HEK293 (cell line): ENCODE measurements at regions not wholly inside any gene's neighbourhood (a gene's known extent, or its start where the extent isn't known, plus 50 kb on each side); places are given as distances from the start of the nearest gene placed in this dataset.

Experiments used
- CTCF ChIA-PET: fragments of 350-600 bp; formaldehyde crosslinking; extraction: SDS; loops from one replicate; lab custom pipeline; 2021; ENCODE audit warnings: antibody characterized with exemption; lab: Yijun Ruan, JAX
- POLR2A ChIA-PET: fragments of 300-600 bp; formaldehyde crosslinking; extraction: SDS; loops from one replicate; lab custom pipeline; 2020; ENCODE audit warnings: antibody characterized with exemption, inconsistent platforms; lab: Yijun Ruan, JAX
- H3K27ac ChIP-seq: fragments of 200-500 bp; sonication (Bioruptor generic); 2 replicates; pipeline ENCODE4 v1.5.1; 2014; ENCODE audit warnings: low read depth, low read length, control low read depth, inconsistent platforms; ENCODE audit errors: extremely low read depth
- H3K36me3 ChIP-seq, 2 experiments: fragments of 200-500 bp in 1 of 2; sonication (Bioruptor generic) in 1 of 2; 1 replicate in 1 of 2; 2 replicates in 1 of 2; pipeline ENCODE4 v1.5.1; 2014 to 2017; ENCODE audit warnings: inconsistent platforms in 2 of 2, low read length in 2 of 2; ENCODE audit not compliant: control insufficient read depth in 2 of 2, insufficient read depth in 1 of 2
- H3K4me1 ChIP-seq: fragments of 200-500 bp; sonication (Bioruptor generic); 2 replicates; pipeline ENCODE4 v1.5.1; 2014; ENCODE audit warnings: mild to moderate bottlenecking, low read length, inconsistent platforms; ENCODE audit not compliant: control insufficient read depth, insufficient read depth
- H3K4me3 ChIP-seq: 2 replicates; pipeline ENCODE4 v1.5.1; 2011; ENCODE audit warnings: low read depth, mild to moderate bottlenecking, control low read depth, low read length, moderate library complexity
- H3K9me3 ChIP-seq: fragments of 200-500 bp; sonication (Bioruptor generic); 2 replicates; pipeline ENCODE4 v1.5.1; 2014; ENCODE audit warnings: low read depth, low read length, inconsistent platforms; ENCODE audit not compliant: control insufficient read depth, insufficient read depth
- BCL11B ChIP-seq: fragments of 450-650 bp; formaldehyde crosslinking; IDR thresholded peaks from 2 replicates; pipeline ENCODE4 v1.5.1; 2016; ENCODE audit warnings: low read depth, missing biosample characterization, missing genetic modification characterization
- KLF17 ChIP-seq: fragments of 450-650 bp; formaldehyde crosslinking; IDR thresholded peaks from 2 replicates; pipeline ENCODE4 v1.5.1; 2016; ENCODE audit warnings: missing biosample characterization, missing genetic modification characterization
- MYNN ChIP-seq: fragments of 450-650 bp; formaldehyde crosslinking; IDR thresholded peaks from 2 replicates; pipeline ENCODE4 v1.5.1; 2016; ENCODE audit warnings: missing biosample characterization, missing genetic modification characterization, borderline replicate concordance
- MZF1 ChIP-seq: fragments of 450-650 bp; formaldehyde crosslinking; IDR thresholded peaks from 2 replicates; pipeline ENCODE4 v1.5.1; 2017; ENCODE audit warnings: missing biosample characterization, missing genetic modification characterization, borderline replicate concordance
- REPIN1 ChIP-seq: fragments of 450-650 bp; formaldehyde crosslinking; IDR thresholded peaks from 2 replicates; pipeline ENCODE4 v1.5.1; 2017; ENCODE audit warnings: missing biosample characterization, missing genetic modification characterization, low read depth
- ZBTB10 ChIP-seq: fragments of 450-650 bp; formaldehyde crosslinking; IDR thresholded peaks from 2 replicates; pipeline ENCODE4 v1.5.1; 2016; ENCODE audit warnings: missing biosample characterization, missing genetic modification characterization
- ZBTB17 ChIP-seq: fragments of 450-650 bp; formaldehyde crosslinking; IDR thresholded peaks from 2 replicates; pipeline ENCODE4 v1.5.1; 2016; ENCODE audit warnings: missing biosample characterization, missing genetic modification characterization
- ZFP3 ChIP-seq: fragments of 450-650 bp; formaldehyde crosslinking; IDR thresholded peaks from 2 replicates; pipeline ENCODE4 v1.5.1; 2016; ENCODE audit warnings: low read depth, missing biosample characterization, missing genetic modification characterization
- ZNF114 ChIP-seq: fragments of 450-650 bp; formaldehyde crosslinking; IDR thresholded peaks from 2 replicates; pipeline ENCODE4 v1.5.0; 2017; ENCODE audit warnings: missing biosample characterization, missing genetic modification characterization
- ZNF146 ChIP-seq: fragments of 450-650 bp; formaldehyde crosslinking; IDR thresholded peaks from 2 replicates; pipeline ENCODE4 v1.5.1; 2016; ENCODE audit warnings: missing biosample characterization, missing genetic modification characterization
- ZNF148 ChIP-seq: fragments of 450-650 bp; formaldehyde crosslinking; IDR thresholded peaks from 2 replicates; pipeline ENCODE4 v1.5.0; 2017; ENCODE audit warnings: missing biosample characterization, missing genetic modification characterization, borderline replicate concordance
- ZNF18 ChIP-seq: fragments of 450-650 bp; formaldehyde crosslinking; IDR thresholded peaks from 2 replicates; pipeline ENCODE4 v1.5.1; 2016; ENCODE audit warnings: missing biosample characterization, missing genetic modification characterization
- ZNF202 ChIP-seq: fragments of 450-650 bp; formaldehyde crosslinking; IDR thresholded peaks from 2 replicates; pipeline ENCODE4 v1.5.1; 2016; ENCODE audit warnings: missing biosample characterization, missing genetic modification characterization, borderline replicate concordance
- ZNF214 ChIP-seq: fragments of 450-650 bp; formaldehyde crosslinking; IDR thresholded peaks from 2 replicates; pipeline ENCODE4 v1.5.1; 2017; ENCODE audit warnings: missing biosample characterization, mild to moderate bottlenecking, missing genetic modification characterization, borderline replicate concordance
- ZNF341 ChIP-seq: fragments of 450-650 bp; formaldehyde crosslinking; IDR thresholded peaks from 2 replicates; pipeline ENCODE4; 2016; ENCODE audit warnings: low read depth, missing biosample characterization, missing genetic modification characterization
- ZNF416 ChIP-seq: fragments of 450-650 bp; formaldehyde crosslinking; IDR thresholded peaks from 2 replicates; pipeline ENCODE4 v1.5.1; 2016; ENCODE audit warnings: missing biosample characterization, missing genetic modification characterization
- ZNF510 ChIP-seq: fragments of 450-650 bp; formaldehyde crosslinking; IDR thresholded peaks from 2 replicates; pipeline ENCODE4 v1.5.1; 2018; ENCODE audit warnings: mild to moderate bottlenecking, missing genetic modification characterization, missing biosample characterization; ENCODE audit not compliant: insufficient replicate concordance
- ZNF518A ChIP-seq: fragments of 450-650 bp; formaldehyde crosslinking; conservative IDR thresholded peaks from 2 replicates; pipeline ENCODE4 v1.5.1; 2016; ENCODE audit warnings: low read depth, missing biosample characterization, missing genetic modification characterization
- ZNF544 ChIP-seq: fragments of 450-650 bp; formaldehyde crosslinking; IDR thresholded peaks from 2 replicates; pipeline ENCODE4 v1.5.0; 2017; ENCODE audit warnings: missing biosample characterization, missing genetic modification characterization
- ZNF707 ChIP-seq: fragments of 450-650 bp; formaldehyde crosslinking; IDR thresholded peaks from 2 replicates; pipeline ENCODE4 v1.5.1; 2016; ENCODE audit warnings: missing biosample characterization, missing genetic modification characterization
- ZNF830 ChIP-seq: fragments of 450-650 bp; IDR thresholded peaks from 2 replicates; pipeline ENCODE4 v1.5.0; 2018; ENCODE audit warnings: missing biosample characterization, missing genetic modification characterization, low read depth, mild to moderate bottlenecking, moderate library complexity

GRCh38 chrX:16368696-16369095 lies 201.4 kb downstream of the MAGEB17 start (continued):
- TF ChIP-seq ZNF510 (tag by site-specific recombination) (no peak), ZNF202 (tag by site-specific recombination) (no peak), ZNF146 (tag by site-specific recombination) (no peak), ZNF830 (tag by site-specific recombination) (no peak), MYNN (no peak), ZNF518A (tag by site-specific recombination) (no peak)

GRCh38 chrX:16376056-16376455 lies 208.8 kb downstream of the MAGEB17 start:
- TF ChIP-seq KLF17 (tag by site-specific recombination) (no peak), BCL11B (tag by site-specific recombination) (no peak), ZNF707 (tag by site-specific recombination) (no peak), MZF1 (tag by site-specific recombination) (no peak), ZBTB17 (tag by site-specific recombination) (no peak)
- ChIA-PET POLR2A (no interaction called here), CTCF (no interaction called here)
- Histone ChIP-seq H3K4me3 (no peak overlapping the region), H3K9me3 (no peaks in the 10 kb centered on the region), H3K4me1 (no peaks in the 10 kb centered on the region), H3K27ac (no peak overlapping the region), H3K36me3 (no peaks in the 10 kb centered on the region)

- ChIA-PET POLR2A (no interaction called here), CTCF (no interaction called here)
- Histone ChIP-seq H3K27ac (no peak overlapping the region), H3K36me3 (no peaks in the 10 kb centered on the region), H3K4me3 (no peak overlapping the region), H3K9me3 (no peaks in the 10 kb centered on the region), H3K4me1 (no peaks in the 10 kb centered on the region)
- no peak for TF ChIP-seq REPIN1
- no peak for TF ChIP-seq ZNF416 (tag by site-specific recombination)
- TF ChIP-seq ZNF18 (tag by site-specific recombination): no peak
- no peak for TF ChIP-seq ZNF114 (tag by site-specific recombination)
- no peak for TF ChIP-seq ZFP3 (tag by site-specific recombination)
- no peak for TF ChIP-seq ZNF214 (tag by site-specific recombination)
- no peak for TF ChIP-seq ZNF341
- TF ChIP-seq ZNF148 (tag by site-specific recombination): no peak
- no peak for TF ChIP-seq ZNF544
- TF ChIP-seq ZBTB10 (tag by site-specific recombination): no peak
Measured at GRCh38 chrX:16386126-16386525, 218.8 kb downstream of the MAGEB17 start.
